HG03097 (cell line): ENCODE measurements at regions not wholly inside any gene's neighbourhood (a gene's known extent, or its start where the extent isn't known, plus 50 kb on each side); places are given as distances from the start of the nearest gene placed in this dataset.

ENCODE experiments used
- ATAC-seq: cut with Tn5 transposase; IDR thresholded peaks from one replicate; pipeline ENCODE4 v1.9.1; 2021; ENCODE audit not compliant: unreplicated experiment, low FRiP score

GRCh38 chr2:126344493-126344892 lies 311.5 kb upstream of the GYPC start:
- ATAC-seq, result no peak

GRCh38 chr2:126345691-126346090 lies 310.3 kb upstream of the GYPC start:
- ATAC-seq, result no peak

DNA sequence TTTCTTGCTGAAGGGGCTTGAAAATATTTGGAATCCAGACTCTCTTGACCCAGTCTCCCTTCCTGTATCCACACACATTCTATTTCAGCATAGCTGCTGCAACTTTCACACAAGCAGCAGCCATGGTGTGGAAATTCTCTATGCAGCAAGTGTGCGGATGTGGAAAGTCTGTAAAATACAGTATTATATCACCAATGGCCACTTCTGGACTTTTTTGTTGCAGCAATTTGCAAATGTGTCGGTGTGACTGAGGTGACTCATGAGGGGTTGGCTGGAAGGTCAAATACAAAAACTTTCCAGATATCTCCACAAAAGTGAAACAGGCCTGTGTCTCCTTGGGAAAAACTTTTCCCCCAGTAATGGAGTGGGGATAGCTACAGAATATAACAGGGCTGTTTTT lies 299.3 kb upstream of the GYPC start:
- ATAC-seq, result no peak

- no peak for ATAC-seq
Observed at GRCh38 chr2:126358122-126358521, 297.8 kb upstream of the GYPC start.

- ATAC-seq, result no peak
Observed at GRCh38 chr2:126359494-126359893, 296.5 kb upstream of the GYPC start.

DNA sequence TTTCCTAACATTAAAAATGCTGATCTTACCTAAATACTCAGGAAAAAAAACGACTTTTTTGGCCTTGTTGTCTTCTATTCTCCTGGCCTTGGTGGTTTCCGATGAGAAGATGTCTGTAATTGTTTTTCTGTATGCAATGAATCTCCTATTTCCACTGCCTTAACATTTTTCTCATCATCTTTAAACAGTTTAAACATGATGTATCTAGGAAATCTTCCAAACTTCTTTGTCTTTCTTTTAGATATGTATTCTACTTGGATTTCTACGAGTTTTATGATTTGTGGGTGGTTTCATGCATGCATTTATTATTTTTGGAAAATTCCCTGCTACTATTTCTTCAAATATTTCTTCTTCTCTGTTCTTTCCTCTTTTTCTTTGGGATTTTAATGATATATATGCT lies 288.6 kb upstream of the GYPC start:
- no peak for ATAC-seq

- ATAC-seq, result no peak
Observed at GRCh38 chr2:126368758-126369157, 287.2 kb upstream of the GYPC start.

DNA sequence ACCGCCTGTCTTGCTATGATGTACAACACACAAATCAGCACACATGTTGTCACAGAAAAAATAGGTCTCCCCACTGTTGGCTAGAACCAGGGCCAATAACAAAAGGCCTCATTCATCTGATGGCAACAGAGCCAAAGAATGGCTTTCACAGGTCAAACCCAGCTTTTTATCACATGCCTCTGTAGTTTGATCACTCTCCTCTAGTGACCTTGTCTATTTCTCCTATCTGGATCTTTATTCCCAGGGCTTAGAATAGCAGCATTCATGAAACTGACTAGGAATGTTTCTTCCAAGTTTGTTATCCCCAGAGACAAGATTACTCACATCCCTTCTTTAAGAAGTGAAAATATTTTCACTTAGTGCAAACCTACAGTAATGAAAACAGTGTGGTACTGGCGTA lies 285.8 kb upstream of the GYPC start:
- no peak for ATAC-seq

GRCh38 chr2:126372406-126372805 lies 283.6 kb upstream of the GYPC start:
- no peak for ATAC-seq

- ATAC-seq, result no peak
Observed at GRCh38 chr2:126378176-126378575, 277.8 kb upstream of the GYPC start.

GRCh38 chr2:126381091-126381490 lies 274.9 kb upstream of the GYPC start:
- ATAC-seq, result no peak

DNA sequence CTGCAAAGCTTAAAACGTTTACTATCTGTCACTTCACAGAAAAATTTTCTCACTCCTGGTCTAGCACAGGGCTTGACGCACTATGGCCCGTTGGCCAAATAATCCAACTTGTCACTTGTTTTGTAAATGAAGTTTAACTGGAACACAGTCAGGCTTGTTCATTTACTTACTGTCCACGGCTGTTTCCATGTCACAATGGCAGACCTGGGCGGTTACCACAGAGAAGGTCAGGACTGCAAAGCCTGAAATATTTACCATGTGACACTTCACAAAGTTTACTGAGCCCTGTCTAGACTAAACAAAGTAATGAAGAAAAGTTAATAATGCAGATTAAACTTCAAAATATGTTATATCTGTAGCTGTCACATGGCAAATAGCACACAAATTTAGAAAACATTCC lies 273.0 kb upstream of the GYPC start:
- no peak for ATAC-seq

DNA sequence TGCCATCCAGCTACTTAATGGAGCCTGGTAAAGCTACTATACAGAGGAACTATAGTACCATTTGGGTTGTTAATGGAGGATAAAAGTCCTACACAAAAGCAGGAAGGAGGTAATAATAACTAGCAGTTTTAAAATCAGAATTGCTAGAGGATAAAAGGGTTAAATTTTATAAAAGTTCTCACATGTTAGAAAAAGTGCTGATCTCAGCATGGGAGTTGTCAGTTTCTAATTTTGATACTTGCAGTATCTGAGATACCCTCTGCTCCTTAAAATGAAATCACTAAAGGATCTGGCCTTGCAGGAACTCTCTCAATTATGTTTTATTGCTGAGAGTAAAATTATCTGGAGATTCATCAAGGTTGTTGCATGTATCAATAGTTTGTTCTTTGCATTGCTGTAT lies 272.2 kb upstream of the GYPC start:
- no peak for ATAC-seq

DNA sequence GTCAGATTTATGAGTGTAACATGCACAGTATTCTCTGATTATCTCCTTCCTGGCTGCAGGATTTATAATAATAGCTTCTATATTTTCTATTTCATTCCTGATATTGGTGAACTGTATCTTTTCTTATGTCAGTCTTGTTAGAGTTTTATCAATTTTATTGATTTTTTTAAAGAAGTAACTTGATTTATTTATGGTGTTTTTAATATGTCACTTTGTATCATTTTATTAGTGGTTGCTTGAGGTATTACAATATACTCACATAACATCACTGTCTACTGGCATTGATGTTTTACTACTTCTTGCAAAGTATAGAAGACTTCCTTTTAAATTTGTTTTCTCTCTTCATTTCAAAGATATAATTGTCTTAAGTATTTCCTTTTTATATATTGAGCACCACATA lies 270.5 kb upstream of the GYPC start:
- no peak for ATAC-seq

DNA sequence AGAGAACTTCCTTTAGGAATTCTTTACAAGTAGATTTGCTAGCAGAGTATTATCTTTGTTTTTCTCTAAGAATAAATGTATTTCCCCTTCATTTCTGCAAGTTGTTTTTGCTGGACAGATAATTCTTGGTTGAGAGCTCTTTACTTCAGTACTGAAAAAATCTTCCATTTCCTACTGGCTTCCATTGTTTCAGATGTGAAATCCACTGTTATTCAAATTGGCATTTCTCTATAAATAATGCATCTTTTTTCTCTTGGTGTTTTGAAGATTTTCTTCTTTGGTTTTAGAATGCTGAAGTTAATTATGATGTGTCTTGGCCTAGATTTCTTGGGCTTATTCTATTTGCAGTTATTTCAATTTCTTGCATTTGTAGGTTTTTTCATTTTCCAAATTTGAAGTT lies 270.0 kb upstream of the GYPC start:
- ATAC-seq, result no peak

DNA sequence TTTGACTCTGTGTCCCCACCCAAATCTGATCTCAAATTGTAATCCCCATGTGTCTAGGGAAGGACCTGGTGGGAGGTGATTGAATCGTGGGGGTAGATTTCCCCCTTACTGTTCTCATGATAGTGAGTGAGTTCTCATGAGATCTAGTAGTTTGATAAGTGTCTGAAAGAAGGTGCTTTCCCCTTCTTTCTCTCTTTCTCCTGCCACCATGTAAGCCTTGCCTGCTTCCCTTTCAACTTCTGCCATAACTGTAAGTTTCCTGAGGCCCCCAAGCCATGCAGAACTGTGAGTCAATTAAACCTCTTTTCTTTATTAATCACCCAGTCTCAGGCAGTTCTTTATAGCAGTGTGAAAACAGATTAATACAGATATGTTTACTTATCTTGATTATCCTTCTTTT lies 266.5 kb upstream of the GYPC start:
- no peak for ATAC-seq

DNA sequence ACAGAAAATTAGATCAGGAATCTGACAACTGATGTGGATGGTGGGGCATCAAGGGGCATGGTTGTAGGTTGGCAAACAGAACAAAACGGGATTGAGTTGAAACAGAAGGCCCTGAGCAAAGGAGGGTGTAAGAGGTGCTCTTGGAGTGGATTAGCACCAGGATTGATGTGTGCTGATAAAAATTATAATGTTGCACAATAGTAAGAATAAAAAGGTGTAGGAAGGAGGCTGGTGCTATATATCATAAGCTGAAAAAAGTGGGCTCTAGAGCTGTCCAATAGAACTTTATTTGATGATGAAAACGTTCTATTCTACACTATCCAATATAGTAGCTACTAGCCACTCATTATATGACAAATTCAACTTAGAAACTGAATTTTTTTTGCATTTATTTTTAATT lies 263.1 kb upstream of the GYPC start:
- ATAC-seq, result no peak

DNA sequence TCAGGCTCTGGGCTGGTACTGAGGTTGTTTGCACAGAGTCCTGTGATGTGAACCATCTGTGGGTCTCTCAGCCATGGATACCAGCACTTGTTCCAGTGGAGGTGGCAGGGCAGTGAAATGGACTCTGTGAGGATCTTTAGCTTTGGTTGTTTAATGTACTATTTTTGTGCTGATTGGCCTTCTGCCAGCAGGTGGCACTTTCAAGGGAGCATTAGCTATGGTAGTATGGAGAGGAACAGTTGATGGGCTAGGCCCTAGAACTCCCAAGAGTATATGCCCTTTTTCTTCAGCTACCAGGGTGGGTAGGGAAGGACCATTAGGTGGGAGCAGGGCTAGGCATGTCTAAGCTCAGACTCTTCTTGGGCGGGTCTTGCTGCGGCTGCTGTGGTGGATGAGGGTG lies 257.0 kb upstream of the GYPC start:
- ATAC-seq, result no peak

- no peak for ATAC-seq
Observed at GRCh38 chr2:126403039-126403628, 252.8 kb upstream of the GYPC start.

- ATAC-seq, result no peak
Observed at GRCh38 chr2:126406267-126406666, 249.7 kb upstream of the GYPC start.

- ATAC-seq, result no peak
Observed at GRCh38 chr2:126408671-126409070, 247.3 kb upstream of the GYPC start.

GRCh38 chr2:126409850-126410249 lies 246.1 kb upstream of the GYPC start:
- ATAC-seq, result no peak

GRCh38 chr2:126413079-126413478 lies 242.9 kb upstream of the GYPC start:
- no peak for ATAC-seq
